ENCODE measurements at regions not wholly inside any gene's neighbourhood (a gene's known extent, or its start where the extent isn't known, plus 50 kb on each side); places are given as distances from the start of the nearest gene placed in this dataset.
"Not testable (repeated sequence)": the region's sequence is repeated elsewhere in the genome, so short reads cannot be mapped to it uniquely, and the experiment has no call there.

- in situ Hi-C loops (cut with HindIII; ENCODE audit: low sequenced_read_pairs): no loop called here
- no peak overlapping the region for H3K4me3 ChIP-seq (ENCODE audit: low read depth, low read length)
- no peak for DNase-seq (ENCODE audit: low read depth, low spot score)
- TF ChIP-seq CTCF (IDR thresholded peaks at IDR 0.05; ENCODE audit: low read depth, low read length): no peak
Observed at GRCh38 chr14:46147452-46147851, 504.1 kb downstream of the RPL10L start.

GRCh38 chr14:46147024-46147423 lies 504.6 kb downstream of the RPL10L start:
- no peak for TF ChIP-seq CTCF (IDR thresholded peaks at IDR 0.05; ENCODE audit: low read depth, low read length)
- DNase-seq (ENCODE audit: low read depth, low spot score): no peak
- in situ Hi-C loops (cut with HindIII; ENCODE audit: low sequenced_read_pairs): no loop called here
- no peak overlapping the region for H3K4me3 ChIP-seq (ENCODE audit: low read depth, low read length)

- H3K4me3 ChIP-seq (ENCODE audit: low read depth, low read length): no peak overlapping the region
- no peak for DNase-seq (ENCODE audit: low read depth, low spot score)
- no peak for TF ChIP-seq CTCF (IDR thresholded peaks at IDR 0.05; ENCODE audit: low read depth, low read length)
- in situ Hi-C loops (cut with HindIII; ENCODE audit: low sequenced_read_pairs): no loop called here
Observed at GRCh38 chr14:46140445-46140844, 511.1 kb downstream of the RPL10L start.

- no peak overlapping the region for H3K4me3 ChIP-seq (ENCODE audit: low read depth, low read length)
- DNase-seq (ENCODE audit: low read depth, low spot score): no peak
- TF ChIP-seq CTCF (IDR thresholded peaks at IDR 0.05; ENCODE audit: low read depth, low read length): no peak
- in situ Hi-C loops (cut with HindIII; ENCODE audit: low sequenced_read_pairs): no loop called here
Observed at GRCh38 chr14:46139649-46140048, 511.9 kb downstream of the RPL10L start.

GRCh38 chr14:46137786-46138185 lies 513.8 kb downstream of the RPL10L start:
- no peak for DNase-seq (ENCODE audit: low read depth, low spot score)
- TF ChIP-seq CTCF (IDR thresholded peaks at IDR 0.05; ENCODE audit: low read depth, low read length): no peak

GRCh38 chr14:46136456-46136855 lies 515.1 kb downstream of the RPL10L start:
- DNase-seq (ENCODE audit: low read depth, low spot score): no peak
- in situ Hi-C loops (cut with HindIII; ENCODE audit: low sequenced_read_pairs): no loop called here
- TF ChIP-seq CTCF (IDR thresholded peaks at IDR 0.05; ENCODE audit: low read depth, low read length): no peak
- H3K4me3 ChIP-seq (ENCODE audit: low read depth, low read length): no peak overlapping the region

More at GRCh38 chr14:46137786-46138185, 513.8 kb downstream of the RPL10L start:
- H3K4me3 ChIP-seq (ENCODE audit: low read depth, low read length): no peak overlapping the region
- in situ Hi-C loops (cut with HindIII; ENCODE audit: low sequenced_read_pairs): no loop called here

- DNase-seq (ENCODE audit: low read depth, low spot score): no peak
- TF ChIP-seq CTCF (IDR thresholded peaks at IDR 0.05; ENCODE audit: low read depth, low read length): no peak
- H3K4me3 ChIP-seq (ENCODE audit: low read depth, low read length): no peak overlapping the region
- in situ Hi-C loops (cut with HindIII; ENCODE audit: low sequenced_read_pairs): no loop called here
Observed at GRCh38 chr14:46108228-46108627, 543.4 kb downstream of the RPL10L start.

GRCh38 chr14:46100901-46101300 lies 550.7 kb downstream of the RPL10L start:
- in situ Hi-C loops (cut with HindIII; ENCODE audit: low sequenced_read_pairs); DNase-seq (ENCODE audit: low read depth, low spot score): not testable (repeated sequence)

More at GRCh38 chr14:46100901-46101300, 550.7 kb downstream of the RPL10L start:
- not testable (repeated sequence) for H3K4me3 ChIP-seq (ENCODE audit: low read depth, low read length)
